ENCODE measurements at regions not wholly inside any gene's neighbourhood (a gene's known extent, or its start where the extent isn't known, plus 50 kb on each side); places are given as distances from the start of the nearest gene placed in this dataset.
"Not testable (repeated sequence)": the region's sequence is repeated elsewhere in the genome, so short reads cannot be mapped to it uniquely, and the experiment has no call there.

DNA sequence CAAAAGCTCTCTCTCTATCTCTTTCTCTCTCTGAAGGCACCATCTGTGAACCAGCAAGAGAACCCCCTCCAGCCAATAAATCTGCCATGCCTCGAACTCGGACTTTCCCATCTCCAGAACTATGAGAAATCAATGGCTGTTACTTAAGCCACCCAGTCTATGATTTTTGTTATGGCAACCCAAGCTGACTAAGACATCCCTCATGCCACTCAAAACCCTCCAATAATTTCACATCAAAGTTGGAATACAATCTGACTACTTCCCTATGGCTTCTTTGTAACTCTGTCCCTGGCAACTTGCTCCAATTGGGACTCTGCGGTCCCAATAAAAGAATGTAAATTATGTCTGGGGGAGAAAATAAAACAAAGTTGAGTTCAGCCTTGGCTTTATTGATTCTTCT, 265.7 kb downstream of the SHOX start:
- DNase-seq (ENCODE audit: low read depth) = no peak

DNA sequence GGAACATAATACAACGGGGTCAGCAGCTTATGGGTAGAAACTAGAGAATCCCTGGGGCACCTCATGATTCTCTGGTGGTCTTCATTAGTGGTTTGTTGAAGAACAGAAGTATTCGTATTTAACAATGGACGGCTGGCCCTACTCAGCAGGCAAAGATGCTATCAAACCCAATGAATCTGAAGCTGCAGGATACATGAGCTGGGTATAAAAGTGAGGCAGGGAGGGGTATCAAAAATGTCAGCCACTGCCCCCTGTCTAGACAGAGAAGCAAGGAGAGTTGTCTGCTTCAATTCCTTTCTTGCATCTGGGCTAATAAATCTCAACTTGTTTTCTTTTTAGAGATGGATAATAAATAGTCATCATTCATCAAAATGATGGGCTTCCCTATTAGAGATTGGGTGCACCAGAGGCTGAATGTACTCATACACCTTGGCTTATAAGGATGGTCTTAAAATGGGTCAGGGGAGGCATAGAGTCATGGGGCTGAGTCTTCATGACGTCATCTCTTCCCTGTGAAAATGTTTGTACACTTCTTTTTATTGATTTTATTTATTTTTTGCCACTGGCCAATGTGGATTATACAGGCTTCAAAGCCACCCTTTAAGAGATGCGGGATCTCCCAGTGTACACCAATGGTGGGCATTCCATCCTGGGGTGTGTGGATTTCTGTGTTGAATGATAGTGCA, 259.5 kb downstream of the SHOX start:
- no peak for DNase-seq (ENCODE audit: low read depth)

DNA sequence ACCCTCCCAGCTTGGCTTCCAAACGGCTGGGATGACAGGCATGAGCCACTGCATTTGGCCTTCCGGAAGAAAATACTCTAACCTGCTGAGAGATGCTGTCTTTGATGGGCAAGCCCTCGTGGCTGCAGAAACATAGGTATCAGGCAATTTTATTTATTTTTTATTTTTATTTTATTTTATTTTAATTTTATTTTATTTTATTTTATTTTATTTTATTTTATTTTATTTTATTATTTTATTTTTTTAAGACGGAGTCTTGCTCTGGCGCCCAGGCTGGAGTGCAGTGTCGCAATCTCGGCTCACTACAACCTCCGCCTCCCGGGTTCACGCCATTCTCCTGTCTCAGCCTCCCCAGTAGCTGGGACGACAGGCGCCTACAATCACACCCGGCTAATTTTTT, 257.1 kb downstream of the SHOX start:
- DNase-seq (ENCODE audit: low read depth) = not testable (repeated sequence)

DNA sequence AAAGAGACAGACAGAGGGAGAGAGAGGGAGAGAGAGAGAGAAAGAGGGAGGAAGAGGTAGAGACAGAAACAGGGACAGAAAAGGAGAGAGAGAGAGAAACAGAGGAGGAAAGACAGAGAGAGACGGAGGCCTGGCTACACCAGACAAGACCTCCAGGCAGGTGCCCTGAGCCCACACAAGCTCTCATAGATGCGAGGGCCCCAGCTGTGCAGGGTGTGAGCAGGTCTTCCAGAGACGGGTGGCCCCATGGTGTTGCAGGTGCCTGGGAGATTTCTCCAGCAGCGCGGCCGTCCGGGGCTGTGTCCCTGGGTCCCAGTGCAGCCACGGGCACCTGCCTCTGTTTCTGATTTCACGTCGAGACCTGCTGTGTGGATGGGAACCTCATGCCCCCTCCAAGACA, 253.0 kb downstream of the SHOX start:
- no peak for DNase-seq (ENCODE audit: low read depth)

DNA sequence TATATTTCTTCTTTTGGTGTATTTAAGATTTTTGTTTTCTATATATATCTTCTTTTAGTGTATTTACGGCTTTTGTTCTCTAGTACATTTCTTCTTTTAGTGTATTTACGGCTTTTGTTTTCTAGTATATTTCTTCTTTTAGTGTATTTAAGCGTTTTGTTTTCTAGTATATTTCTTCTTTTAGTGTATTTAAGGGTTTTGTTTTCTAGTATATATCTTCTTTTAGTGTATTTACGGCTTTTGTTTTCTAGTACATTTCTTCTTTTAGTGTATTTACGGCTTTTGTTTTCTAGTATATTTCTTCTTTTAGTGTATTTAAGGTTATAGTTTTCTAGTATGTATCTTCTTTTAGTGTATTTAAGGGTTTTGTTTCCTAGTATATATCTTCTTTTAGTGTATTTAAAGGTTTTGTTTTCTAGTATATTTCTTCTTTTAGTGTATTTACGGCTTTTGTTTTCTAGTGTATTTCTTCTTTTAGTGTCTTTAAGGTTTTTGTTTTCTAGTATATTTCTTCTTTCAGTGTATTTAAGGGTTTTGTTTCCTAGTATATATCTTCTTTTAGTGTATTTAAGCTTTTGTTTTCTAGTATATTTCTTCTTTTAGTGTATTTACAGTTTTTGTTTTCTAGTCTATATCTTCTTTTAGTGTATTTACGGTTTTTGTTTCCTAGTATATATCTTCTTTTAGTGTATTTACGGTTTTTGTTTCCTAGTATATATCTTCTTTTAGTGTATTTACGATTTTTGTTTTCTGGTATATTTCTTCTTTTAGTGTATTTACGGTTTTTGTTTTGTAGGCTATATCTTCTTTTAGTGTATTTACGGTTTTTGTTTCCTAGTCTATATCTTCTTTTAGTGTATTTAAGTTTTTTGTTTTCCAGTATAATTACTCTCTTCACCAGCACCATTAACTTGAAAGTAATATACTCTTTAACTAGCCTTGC, 249.4 kb downstream of the SHOX start:
- DNase-seq (ENCODE audit: low read depth) = not testable (repeated sequence)

DNA sequence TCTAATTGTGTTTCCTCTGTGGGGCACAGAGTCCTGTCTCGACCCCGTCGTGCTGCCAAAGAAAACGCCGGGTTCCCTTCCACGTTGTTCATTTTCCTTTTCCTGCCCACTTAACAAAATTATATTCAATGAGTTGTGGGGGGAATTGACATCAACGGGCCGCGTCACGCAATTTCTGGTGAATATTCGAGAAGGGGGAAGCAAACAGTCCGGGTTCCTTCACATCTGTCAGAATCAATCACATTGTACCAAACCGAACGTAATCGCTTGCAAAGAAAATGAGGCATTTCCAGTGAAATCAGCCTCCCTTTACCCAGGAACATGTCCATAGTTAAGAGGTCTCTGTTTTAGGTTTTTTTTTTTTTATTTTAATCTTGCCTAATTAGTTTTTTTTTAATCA, 243.5 kb downstream of the SHOX start:
- no peak for DNase-seq (ENCODE audit: low read depth)

DNA sequence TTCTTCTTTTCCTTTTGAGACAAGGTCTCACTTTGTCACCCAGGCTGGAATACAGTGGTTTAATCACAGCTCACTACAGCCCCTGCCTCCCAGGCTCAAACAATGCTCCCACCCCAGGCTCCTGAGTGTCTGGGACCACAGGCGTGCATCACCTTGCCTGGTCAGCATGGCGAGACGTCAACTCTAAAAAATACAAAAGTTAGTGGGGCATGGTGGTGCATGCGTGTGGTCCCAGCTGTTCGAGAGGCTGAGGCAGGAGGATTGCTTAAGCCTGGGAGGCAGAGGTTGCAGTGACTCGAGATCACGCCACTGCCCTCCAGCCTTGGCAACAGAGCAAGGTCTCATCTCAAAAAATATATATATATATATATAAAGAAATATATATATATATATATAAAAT, 242.4 kb downstream of the SHOX start:
- DNase-seq (ENCODE audit: low read depth) = no peak

DNA sequence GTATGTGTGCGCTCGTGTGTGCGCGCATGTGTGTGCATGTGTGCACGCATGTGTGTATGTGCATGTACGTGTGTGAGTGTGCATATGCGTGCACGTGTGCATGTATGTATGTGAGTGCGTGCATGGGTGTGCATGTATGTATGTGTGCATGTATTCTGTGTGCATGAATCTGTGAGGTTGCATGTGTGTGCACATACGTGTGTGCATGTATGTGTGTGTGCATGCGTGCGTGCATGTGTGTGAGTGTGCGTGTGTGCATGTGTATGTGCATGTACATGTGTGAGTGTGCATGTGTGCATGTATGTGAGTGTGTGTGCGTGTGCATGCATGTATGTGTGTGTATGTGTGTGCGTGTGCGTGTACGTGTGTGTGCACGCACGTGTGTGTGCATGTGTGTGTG, 241.5 kb downstream of the SHOX start:
- no peak for DNase-seq (ENCODE audit: low read depth)

DNA sequence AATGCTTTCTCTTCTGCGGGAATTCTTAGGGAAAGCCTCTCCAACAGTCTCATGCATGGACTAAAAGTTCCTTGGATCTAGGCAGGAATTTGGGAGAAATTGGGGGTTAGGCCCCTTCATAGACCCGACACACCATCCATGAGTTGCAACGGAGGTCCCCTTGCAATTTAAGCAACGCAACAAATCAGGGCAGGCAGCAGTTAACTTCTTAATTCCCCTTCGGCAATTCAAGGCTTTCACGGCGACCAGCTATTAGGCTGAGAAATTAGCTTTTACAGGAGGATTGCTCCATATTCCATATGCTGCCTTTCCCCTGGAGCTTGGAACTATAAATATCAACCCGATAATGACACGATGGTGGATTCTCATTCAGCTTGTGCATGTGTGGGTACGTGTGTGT, 241.0 kb downstream of the SHOX start:
- DNase-seq (ENCODE audit: low read depth) = no peak

DNA sequence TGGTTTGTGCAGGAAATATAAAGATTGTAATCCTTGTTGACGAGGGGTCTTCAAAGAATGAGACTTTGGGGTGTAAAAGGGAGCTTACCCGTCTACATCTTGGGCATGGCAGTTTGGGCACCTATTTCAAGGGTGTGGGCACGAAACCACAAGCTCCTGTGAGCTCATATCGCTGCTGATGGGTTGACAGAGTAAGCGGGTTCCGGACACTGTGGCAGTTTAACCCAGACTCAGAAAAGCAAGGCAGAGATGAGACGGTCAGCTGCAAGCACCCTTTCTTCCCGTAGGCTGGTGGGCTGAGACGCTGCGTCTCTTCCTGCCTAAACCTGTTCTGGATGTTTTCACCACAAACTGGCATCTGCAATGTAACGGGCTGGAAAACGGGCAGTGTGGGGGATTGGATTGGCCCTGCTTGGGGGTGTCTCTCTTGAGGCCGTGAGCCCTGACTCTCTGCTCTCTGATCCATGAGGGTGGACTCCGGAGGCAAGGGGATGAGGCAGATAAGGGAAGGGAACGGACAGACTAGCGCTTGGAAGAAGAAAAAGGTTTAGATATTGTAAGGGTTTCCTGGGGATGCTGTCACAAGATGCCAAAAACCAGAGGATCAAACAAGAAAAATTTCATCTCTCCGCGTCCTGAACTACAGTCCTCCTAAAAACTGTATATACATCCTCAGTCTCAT, 237.5 kb downstream of the SHOX start:
- DNase-seq (ENCODE audit: low read depth) = no peak

DNA sequence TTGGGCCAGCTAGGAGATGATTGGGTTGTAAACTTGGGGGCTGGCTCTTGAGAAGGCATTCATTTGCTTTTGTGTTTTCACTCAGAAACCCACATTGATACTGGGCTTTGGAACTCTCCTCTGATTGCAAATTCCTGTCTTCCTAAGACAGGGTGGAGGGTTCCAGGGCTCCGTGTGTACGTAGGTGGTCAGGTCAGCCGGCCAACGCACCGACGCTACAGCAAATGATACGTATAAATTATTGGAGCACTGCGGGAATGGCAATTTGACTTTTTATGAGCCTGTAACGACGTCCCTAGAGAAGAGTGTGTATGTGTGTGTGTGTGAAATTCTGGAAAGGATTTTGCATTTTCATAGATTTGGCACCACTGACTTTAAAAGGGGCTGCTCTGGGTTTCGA, 236.9 kb downstream of the SHOX start:
- DNase-seq (ENCODE audit: low read depth) = no peak

DNA sequence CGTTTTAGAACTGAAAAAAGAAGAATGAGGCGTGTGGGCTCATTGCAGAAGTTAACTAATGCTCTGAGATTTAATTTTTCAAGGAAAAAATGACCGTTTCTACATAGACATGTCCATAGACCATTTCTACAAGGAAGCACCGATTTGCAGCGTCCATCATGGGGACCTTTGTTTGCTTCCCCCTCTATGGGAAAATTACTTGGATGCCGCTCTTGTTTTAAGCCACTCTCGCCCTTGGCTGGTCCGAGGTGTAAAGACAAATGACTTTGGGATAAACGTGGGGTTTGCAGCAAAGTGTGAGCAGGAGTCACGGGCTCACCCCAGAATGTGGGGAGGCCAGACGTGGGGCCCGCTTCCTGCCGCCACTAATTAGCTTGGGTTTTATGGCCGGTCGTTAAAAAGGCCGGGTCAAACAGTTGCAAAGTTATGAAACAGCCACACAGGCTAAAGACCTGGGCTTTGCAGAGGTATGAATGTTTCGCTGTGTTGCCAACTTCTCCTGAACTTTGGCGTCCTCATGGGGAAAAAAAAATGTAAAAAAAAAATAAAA, 235.9 kb downstream of the SHOX start:
- no peak for DNase-seq (ENCODE audit: low read depth)

DNA sequence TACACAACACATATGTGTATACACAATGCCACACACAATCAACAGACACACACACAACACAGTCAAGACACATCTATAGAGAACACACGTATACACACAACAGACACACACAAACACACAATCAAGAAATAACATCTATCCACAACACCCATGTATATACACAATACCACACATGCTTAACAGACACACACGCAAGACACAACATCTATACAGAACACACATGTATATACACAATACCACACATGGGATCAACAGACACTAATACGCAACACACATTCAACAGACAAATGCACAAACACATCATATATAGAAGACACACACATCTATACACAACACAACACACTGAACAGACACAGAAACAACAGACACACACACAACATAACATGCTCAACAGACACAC, 234.8 kb downstream of the SHOX start:
- no peak for DNase-seq (ENCODE audit: low read depth)

DNA sequence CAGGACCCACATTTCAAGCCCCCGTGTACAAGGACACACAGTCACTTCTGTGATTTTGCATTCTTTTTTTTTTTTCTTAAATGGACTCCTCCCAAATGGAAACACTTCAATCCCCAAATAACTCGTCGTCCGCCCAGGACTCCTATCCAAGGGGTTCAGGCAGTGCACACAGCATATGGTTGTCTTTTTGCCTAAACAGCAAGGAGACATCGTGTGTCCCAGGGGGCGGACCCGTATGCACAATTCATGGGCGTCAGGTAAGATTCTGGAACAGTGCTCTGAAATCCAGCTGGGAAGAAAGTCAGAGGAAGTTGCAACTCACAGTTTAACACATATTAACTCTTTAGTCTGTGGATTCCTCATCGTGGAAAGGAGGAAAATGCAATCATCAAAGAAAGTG, 231.3 kb downstream of the SHOX start:
- DNase-seq (ENCODE audit: low read depth) = no peak

DNA sequence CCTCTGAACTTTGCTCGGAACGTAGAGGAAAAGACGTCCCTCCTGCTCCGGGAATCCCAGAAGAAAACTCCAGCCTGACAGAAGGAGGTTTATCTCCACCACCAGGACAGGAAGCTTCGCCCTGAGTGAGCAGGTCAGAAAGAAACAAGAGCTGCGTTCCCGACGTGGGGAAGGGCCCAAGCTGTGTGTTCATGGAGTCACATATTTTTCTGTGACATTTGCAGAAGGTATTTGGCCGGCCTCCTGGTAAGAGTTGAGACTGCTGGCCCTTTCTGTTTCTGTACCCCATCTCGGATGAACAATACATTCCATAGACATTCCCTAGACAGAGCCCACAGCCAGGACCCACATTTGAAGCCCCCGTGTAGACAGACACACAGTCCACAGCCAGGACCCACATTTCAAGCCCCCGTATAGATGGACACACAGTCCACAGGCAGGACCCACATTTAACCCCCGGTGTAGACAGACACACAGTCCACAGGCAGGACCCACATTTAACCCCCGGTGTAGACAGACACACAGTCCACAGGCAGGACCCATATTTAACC, 230.8 kb downstream of the SHOX start:
- DNase-seq (ENCODE audit: low read depth) = no peak

DNA sequence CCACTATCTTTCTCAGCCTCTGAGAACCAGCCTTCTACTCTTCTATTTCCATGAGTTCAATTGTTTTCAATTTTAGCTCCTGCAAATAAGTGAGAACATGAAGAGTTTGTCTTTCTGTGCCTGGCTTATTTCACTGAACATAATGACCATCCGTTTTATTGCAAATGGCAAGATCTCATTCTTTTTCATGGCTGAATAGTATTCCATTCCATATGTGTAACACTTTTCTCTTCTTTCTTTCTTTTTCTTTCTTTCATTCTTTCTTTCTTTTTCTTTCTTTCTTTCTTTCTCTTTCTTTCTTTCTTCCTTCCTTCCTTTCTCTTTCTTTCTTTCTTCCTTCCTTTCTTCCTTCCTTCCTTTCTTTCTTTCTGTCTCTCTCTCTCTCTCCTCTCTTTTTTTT, 228.7 kb downstream of the SHOX start:
- DNase-seq (ENCODE audit: low read depth) = no peak

DNA sequence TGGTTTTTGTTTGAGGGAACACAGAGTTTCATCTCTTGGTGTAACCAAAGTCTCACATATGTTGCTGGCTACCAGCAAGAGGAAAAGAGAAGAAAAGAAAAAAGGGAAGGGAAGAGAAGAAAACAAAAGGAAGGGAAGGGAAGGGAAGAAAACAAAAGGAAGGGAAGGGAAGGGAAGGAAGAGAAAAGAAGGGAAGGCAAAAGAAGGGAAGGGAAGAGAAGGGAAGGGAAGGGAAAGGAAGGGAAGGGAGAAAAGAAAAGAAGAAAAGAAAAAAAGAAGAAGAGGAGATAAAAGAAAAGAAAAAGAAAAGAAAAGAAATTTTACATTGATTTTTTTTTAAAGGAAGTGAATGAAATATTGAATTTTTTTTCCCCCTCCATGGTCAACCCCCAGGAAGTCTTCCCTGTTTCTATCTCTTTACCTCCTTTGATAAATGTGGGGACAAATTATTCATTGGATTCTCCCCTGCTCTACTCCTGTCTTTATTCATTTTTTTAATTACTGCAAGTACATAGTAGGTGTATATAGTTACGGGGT, 228.0 kb downstream of the SHOX start:
- no peak for DNase-seq (ENCODE audit: low read depth)

DNA sequence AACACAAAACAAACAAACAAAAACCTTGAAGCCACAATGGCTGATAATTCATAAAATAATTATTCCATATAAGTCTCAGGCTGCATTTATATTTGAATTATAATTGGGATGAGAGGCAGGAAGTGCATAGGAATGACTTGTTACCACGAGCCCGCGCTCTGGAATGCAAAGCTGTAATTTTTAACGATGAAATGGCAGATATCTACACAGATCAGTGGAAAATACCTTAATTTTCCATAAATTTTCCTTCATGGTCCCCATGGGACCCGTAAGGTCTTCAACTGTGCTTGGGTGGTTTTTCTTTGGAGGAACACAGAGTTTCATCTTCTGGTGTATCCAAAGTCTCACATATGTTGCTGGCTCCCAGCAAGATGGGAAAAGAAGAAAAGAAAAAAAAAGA, 226.8 kb downstream of the SHOX start:
- no peak for DNase-seq (ENCODE audit: low read depth)

DNA sequence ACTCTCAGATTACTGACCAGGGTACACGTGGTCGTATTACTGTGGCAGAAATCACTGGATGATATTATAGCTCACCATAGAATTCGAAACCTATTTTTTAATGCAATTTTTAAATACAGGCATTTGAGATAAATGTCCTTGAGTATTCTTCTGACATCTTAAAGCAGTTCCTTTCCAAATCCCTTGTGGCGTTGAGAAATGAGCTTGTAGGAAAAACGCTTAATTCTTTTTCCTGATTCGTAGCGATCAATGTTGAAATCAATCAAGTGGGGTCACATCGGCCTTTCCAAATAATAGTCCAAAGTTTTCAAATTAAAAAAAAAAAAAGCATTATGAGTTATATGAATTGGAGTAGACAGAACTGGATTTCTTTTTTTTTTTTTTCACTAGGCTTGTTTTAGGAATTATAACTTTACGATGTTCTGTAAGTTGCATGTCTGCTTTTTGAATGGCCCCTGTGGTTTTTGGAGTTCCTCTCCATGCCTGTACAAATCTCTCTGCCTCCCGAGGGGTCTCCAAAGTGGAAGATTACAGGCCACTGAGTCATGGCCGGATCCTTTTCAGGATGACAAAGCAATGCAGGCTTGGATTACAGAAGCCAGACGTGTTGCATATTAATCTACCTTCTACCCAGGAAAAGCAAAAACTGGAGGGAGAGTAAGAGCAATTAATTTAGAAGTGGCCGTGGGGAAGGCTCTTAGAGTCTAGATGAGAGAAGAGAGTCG, 226.1 kb downstream of the SHOX start:
- no peak for DNase-seq (ENCODE audit: low read depth)

DNA sequence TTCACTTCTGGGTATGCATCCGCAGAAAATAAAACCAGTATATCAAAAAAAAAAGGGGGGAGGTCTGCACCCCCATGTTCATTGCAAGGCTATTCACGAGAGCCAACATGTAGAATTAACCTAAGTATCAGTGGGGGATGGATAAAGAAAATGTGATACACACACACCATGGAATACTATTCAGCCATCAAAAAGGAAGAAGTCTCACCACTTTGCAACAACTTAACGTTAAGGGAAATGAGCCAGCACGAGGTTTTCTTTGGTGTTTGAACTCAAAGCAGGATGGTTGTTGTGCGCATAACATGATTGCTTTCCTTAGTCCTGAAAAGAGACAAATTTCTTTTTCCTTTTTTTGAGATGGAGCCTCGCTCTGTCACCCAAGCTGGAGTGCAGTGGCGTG, 222.7 kb downstream of the SHOX start:
- DNase-seq (ENCODE audit: low read depth) = no peak

DNA sequence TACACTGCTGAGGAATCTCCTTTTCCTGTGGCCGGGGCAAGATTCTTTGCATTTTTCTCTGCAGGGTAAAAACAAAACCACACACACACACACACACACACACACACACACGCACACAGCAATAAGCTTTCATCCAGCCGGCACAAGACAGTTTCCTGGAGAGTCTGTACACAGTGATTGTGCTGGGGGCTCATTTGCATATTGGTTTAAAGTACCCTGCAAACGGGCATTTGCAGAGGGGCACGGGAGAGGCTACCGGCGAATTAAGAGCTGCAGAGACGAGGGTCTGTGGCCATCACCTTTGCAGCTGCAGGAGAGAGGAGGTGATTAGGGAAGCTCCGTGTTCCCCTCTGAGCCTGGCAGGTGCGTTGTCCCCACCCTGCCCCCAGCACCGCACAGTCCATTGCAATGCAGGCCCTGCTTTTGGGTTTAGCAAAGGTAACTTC, 219.9 kb downstream of the SHOX start:
- no peak for DNase-seq (ENCODE audit: low read depth)

Data from amniotic epithelial cell (primary cell).